GM13977 (cell line): ENCODE measurements at regions not wholly inside any gene's neighbourhood (a gene's known extent, or its start where the extent isn't known, plus 50 kb on each side); places are given as distances from the start of the nearest gene placed in this dataset.

Source experiments
- DNase-seq: peaks from one replicate; pipeline ENCODE4 v3.0.0; 2012; ENCODE audit warnings: low spot score
- CTCF ChIP-seq: IDR thresholded peaks from 2 replicates; pipeline ENCODE4 v1.5.1; 2012; ENCODE audit warnings: mild to moderate bottlenecking, control low read depth; ENCODE audit not compliant: insufficient read depth; ENCODE audit errors: extremely low read depth, missing control alignments
- in situ Hi-C: fragments of 300-500 bp; cut with MboI; formaldehyde crosslinking; loops from one replicate; pipeline ENCODE4 v1.12.0; 2022; ENCODE audit warnings: low sequenced_read_pairs, low pct_unique_long_range_greater_than_20kb, mixed read lengths, inconsistent platforms; ENCODE audit not compliant: unreplicated experiment

GRCh38 chr3:89690646-89691045, 583.2 kb downstream of the EPHA3 start:
- in situ Hi-C loops: no loop called here
- TF ChIP-seq CTCF: no peak
- no peak for DNase-seq

- TF ChIP-seq CTCF: no peak
- in situ Hi-C loops: no loop called here
- no peak for DNase-seq
Observed at GRCh38 chr3:89692601-89693000, 585.2 kb downstream of the EPHA3 start.

- in situ Hi-C loops: no loop called here
- no peak for DNase-seq
Observed at GRCh38 chr3:89697321-89697916, 590.0 kb downstream of the EPHA3 start.

GRCh38 chr3:89698208-89698830, 590.9 kb downstream of the EPHA3 start:
- TF ChIP-seq CTCF: no peak
- in situ Hi-C loops: no loop called here
- no peak for DNase-seq

More at GRCh38 chr3:89697321-89697916, 590.0 kb downstream of the EPHA3 start:
- no peak for TF ChIP-seq CTCF

GRCh38 chr3:89699229-89699628, 591.8 kb downstream of the EPHA3 start:
- in situ Hi-C loops: no loop called here
- no peak for TF ChIP-seq CTCF
- no peak for DNase-seq

- in situ Hi-C loops: no loop called here
- TF ChIP-seq CTCF: no peak
- DNase-seq: no peak
Observed at GRCh38 chr3:89699771-89700170, 592.4 kb downstream of the EPHA3 start.
